Skeletal muscle satellite cell (primary cell): ENCODE measurements at regions not wholly inside any gene's neighbourhood (a gene's known extent, or its start where the extent isn't known, plus 50 kb on each side); places are given as distances from the start of the nearest gene placed in this dataset.
A peak's percentile ranks its signal among the peaks of the same experiment; 100 is the strongest.
"Not testable (repeated sequence)": the region's sequence is repeated elsewhere in the genome, so short reads cannot be mapped to it uniquely, and the experiment has no call there.

Experiments
- H3K27me3 ChIP-seq: 2 replicates; pipeline ENCODE4 v1.7.0; 2013; ENCODE audit warnings: low read length; ENCODE audit not compliant: control insufficient read depth, insufficient read depth
- H3K36me3 ChIP-seq: 2 replicates; pipeline ENCODE4 v1.7.0; 2013; ENCODE audit warnings: mild to moderate bottlenecking, control low read depth, low read length; ENCODE audit not compliant: insufficient read depth
- H3K4me1 ChIP-seq: 2 replicates; pipeline ENCODE4 v1.7.0; 2013; ENCODE audit warnings: low read length; ENCODE audit not compliant: control insufficient read depth, insufficient read depth
- H3K4me2 ChIP-seq: 2 replicates; pipeline ENCODE4 v1.7.0; 2013; ENCODE audit warnings: mild to moderate bottlenecking, low read length
- H3K4me3 ChIP-seq: 2 replicates; pipeline ENCODE4 v1.7.0; 2013; ENCODE audit warnings: low read length
- H3K9ac ChIP-seq: 2 replicates; pipeline ENCODE4 v1.7.0; 2013; ENCODE audit warnings: mild to moderate bottlenecking, low read depth, low read length, moderate library complexity
- H3K9me3 ChIP-seq: replicated peaks from 2 replicates; pipeline ENCODE4 v1.7.0; 2013; ENCODE audit warnings: mild to moderate bottlenecking, control low read depth, low read length

GRCh38 chr7:41439515-41439879 is 263.4 kb downstream of the INHBA start:
- Histone ChIP-seq H3K27me3 (no peaks in the 10 kb centered on the region), H3K4me2 (no peak overlapping the region), H3K4me3 (no peak overlapping the region), H3K36me3 (no peaks in the 10 kb centered on the region), H3K9ac (no peak overlapping the region), H3K4me1 (peaks cover 4% of the 10 kb centered on the region), H3K9me3 (no peaks in the 10 kb centered on the region)

DNA sequence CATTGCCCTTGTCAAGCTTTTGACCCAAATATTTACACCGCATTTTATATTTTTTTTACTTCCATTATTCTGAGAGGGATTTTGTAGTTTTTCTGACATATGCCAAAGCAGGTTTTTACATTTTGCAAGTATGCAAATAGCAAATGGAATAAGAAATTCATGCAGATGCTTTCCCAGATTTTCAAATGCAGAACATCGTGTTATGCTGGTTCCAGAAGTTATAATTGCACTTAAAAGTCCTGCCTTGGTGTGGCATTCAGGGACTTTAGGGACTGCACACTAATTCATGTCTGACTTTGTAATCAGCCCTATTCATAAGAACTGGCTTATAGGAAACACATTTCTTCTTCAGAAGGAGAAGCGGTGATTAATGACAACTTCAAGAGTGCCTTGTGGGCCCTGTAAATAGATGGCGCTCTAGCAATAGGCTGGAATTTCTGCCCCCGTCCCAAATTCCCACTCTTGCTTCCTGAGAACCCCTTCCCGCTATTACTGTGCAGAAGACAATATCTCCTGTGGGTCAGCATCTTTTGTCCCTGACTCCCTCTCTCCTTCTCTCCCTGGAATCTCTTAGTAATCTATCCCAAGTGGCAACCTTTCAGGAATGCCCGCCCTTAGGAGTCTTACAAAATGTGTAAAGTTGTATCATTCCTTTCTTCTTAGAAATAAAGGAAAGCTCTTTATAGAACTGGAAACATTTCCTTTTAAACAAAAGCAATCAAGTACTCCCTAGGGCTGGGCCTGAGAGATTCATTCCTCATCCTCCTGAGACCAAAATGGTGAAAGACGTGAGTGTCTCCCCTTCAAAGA is 264.0 kb downstream of the INHBA start:
- peaks cover 4% of the 10 kb centered on the region for H3K4me1 ChIP-seq
- no peaks in the 10 kb centered on the region for H3K9me3 ChIP-seq
- H3K36me3 ChIP-seq = no peaks in the 10 kb centered on the region
- H3K4me3 ChIP-seq = no peak overlapping the region
- H3K4me2 ChIP-seq = no peak overlapping the region
- H3K27me3 ChIP-seq = no peaks in the 10 kb centered on the region
- H3K9ac ChIP-seq = no peak overlapping the region

- Histone ChIP-seq H3K4me1 (peaks cover 4% of the 10 kb centered on the region), H3K36me3 (no peaks in the 10 kb centered on the region), H3K9me3 (no peaks in the 10 kb centered on the region), H3K27me3 (no peaks in the 10 kb centered on the region), H3K4me3 (no peak overlapping the region), H3K4me2 (no peak overlapping the region), H3K9ac (no peak overlapping the region)
Measured at GRCh38 chr7:41437257-41438196, 265.4 kb downstream of the INHBA start.

DNA sequence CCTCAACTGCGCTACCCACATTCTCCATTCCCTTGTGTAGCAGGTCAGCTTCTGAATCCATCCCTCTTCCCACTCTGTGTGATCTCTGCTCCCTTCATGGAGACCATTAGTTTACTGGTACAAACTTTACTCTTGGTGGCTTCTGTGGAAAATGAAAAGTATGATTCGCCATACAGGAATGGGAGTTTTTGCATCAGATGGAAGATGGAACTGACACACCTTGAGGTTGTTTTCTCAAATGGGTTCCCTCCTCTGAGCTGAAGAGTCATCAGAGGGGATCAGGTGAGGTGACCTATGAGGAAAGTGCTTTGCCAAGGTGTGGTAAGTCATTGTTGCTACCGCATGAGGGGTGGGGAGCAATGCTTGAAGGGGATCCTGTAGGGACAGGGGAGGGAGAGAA is 266.8 kb downstream of the INHBA start:
- H3K36me3 ChIP-seq = no peaks in the 10 kb centered on the region
- no peak overlapping the region for H3K9ac ChIP-seq
- H3K4me1 ChIP-seq = peaks cover 4% of the 10 kb centered on the region
- H3K27me3 ChIP-seq = no peaks in the 10 kb centered on the region
- no peak overlapping the region for H3K4me2 ChIP-seq
- H3K4me3 ChIP-seq = no peak overlapping the region
- no peaks in the 10 kb centered on the region for H3K9me3 ChIP-seq

DNA sequence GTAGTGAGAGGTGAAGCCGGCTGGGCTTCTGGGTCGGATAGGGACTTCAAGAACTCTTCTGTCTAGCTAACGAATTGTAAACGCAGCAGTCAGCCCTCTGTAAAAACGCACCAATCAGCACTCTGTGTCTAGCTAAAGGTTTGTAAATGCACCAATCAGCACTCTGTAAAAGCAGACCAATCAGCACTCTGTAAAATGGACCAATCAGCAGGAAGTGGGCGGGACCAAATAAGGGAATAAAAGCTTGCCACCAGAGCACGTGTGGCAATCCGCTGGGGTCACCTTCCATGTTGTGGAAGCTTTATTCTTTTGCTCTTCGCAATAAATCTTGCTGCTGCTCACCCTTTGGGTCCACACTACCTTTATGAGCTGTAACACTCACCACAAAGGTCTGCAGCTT is 267.9 kb downstream of the INHBA start:
- not testable (repeated sequence) for H3K9ac ChIP-seq

GRCh38 chr7:41431671-41432070 is 271.2 kb downstream of the INHBA start:
- H3K4me1 ChIP-seq = no peaks in the 10 kb centered on the region
- H3K4me2 ChIP-seq = no peak overlapping the region
- no peaks in the 10 kb centered on the region for H3K9me3 ChIP-seq
- H3K27me3 ChIP-seq = no peaks in the 10 kb centered on the region
- no peak overlapping the region for H3K9ac ChIP-seq
- H3K36me3 ChIP-seq = no peaks in the 10 kb centered on the region
- no peak overlapping the region for H3K4me3 ChIP-seq

More for the DNA sequence above, 267.9 kb downstream of the INHBA start:
- not testable (repeated sequence) for H3K4me3 ChIP-seq, H3K9me3 ChIP-seq, H3K4me2 ChIP-seq, H3K27me3 ChIP-seq, H3K4me1 ChIP-seq, H3K36me3 ChIP-seq

GRCh38 chr7:41428381-41428780 is 274.5 kb downstream of the INHBA start:
- no peak overlapping the region for H3K4me3 ChIP-seq
- H3K9ac ChIP-seq = no peak overlapping the region
- H3K9me3 ChIP-seq = no peaks in the 10 kb centered on the region
- H3K27me3 ChIP-seq = no peaks in the 10 kb centered on the region
- no peak overlapping the region for H3K4me2 ChIP-seq
- peaks cover 20% of the 10 kb centered on the region for H3K4me1 ChIP-seq
- H3K36me3 ChIP-seq = no peaks in the 10 kb centered on the region

DNA sequence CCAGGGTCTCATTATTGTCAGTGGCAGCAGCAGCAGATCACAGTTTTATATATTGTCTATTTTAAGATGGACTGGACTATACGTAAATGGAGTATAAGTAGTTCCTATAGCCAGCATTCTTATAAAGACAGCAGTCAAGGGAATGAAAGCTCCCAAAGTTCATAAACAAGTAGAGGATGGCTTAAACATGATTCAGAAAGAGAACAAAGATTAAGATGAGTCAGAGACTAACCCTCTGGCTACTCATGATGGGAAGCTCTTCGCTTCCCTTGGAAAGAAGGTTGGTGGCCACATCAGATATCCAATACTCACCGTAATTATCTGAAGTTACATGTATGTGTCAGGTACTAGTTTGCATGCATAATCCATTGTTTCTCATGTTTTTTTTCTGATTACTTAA is 277.0 kb downstream of the INHBA start:
- Histone ChIP-seq H3K4me3 (no peak overlapping the region), H3K9me3 (no peaks in the 10 kb centered on the region), H3K9ac (peak overlapping the region; percentile 67), H3K36me3 (no peaks in the 10 kb centered on the region), H3K27me3 (no peaks in the 10 kb centered on the region), H3K4me2 (peak overlapping the region; percentile 58), H3K4me1 (peaks cover 20% of the 10 kb centered on the region)

- Histone ChIP-seq H3K4me2 (no peak overlapping the region), H3K4me1 (peaks cover 17% of the 10 kb centered on the region), H3K27me3 (no peaks in the 10 kb centered on the region), H3K9me3 (no peaks in the 10 kb centered on the region), H3K36me3 (no peaks in the 10 kb centered on the region), H3K9ac (no peak overlapping the region), H3K4me3 (no peak overlapping the region)
Measured at GRCh38 chr7:41421056-41421455, 281.8 kb downstream of the INHBA start.

- no peaks in the 10 kb centered on the region for H3K27me3 ChIP-seq
- H3K9me3 ChIP-seq = no peaks in the 10 kb centered on the region
- no peak overlapping the region for H3K9ac ChIP-seq
- peaks cover 12% of the 10 kb centered on the region for H3K4me1 ChIP-seq
- no peaks in the 10 kb centered on the region for H3K36me3 ChIP-seq
- H3K4me2 ChIP-seq = no peak overlapping the region
- no peak overlapping the region for H3K4me3 ChIP-seq
Measured at GRCh38 chr7:41420421-41420820, 282.5 kb downstream of the INHBA start.

- H3K27me3 ChIP-seq = no peaks in the 10 kb centered on the region
- H3K9me3 ChIP-seq = no peaks in the 10 kb centered on the region
- no peak overlapping the region for H3K4me2 ChIP-seq
- no peaks in the 10 kb centered on the region for H3K36me3 ChIP-seq
- no peak overlapping the region for H3K4me3 ChIP-seq
- H3K4me1 ChIP-seq = no peaks in the 10 kb centered on the region
- no peak overlapping the region for H3K9ac ChIP-seq
Measured at GRCh38 chr7:41418337-41418736, 284.6 kb downstream of the INHBA start.
